A549 (cell line): ENCODE measurements at regions not wholly inside any gene's neighbourhood (a gene's known extent, or its start where the extent isn't known, plus 50 kb on each side); places are given as distances from the start of the nearest gene placed in this dataset.

ENCODE experiments used
- CTCF ChIP-seq: fragments of >200 bp; sonication (Bioruptor Twin); formaldehyde crosslinking; IDR thresholded peaks from 3 replicates; pipeline ENCODE4 v1.5.1; 2016
- JUN ChIP-seq, 2 experiments: fragments of >200 bp; sonication (Bioruptor Twin); formaldehyde crosslinking; IDR thresholded peaks; 2 replicates in 1 of 2; 3 replicates in 1 of 2; pipeline ENCODE4 v1.6.1; 2016 to 2017
- RAD21 ChIP-seq, 2 experiments: fragments of >200 bp in 1 of 2; sonication (Bioruptor Twin) in 1 of 2; formaldehyde crosslinking in 1 of 2; IDR thresholded peaks in 1 of 2; conservative IDR thresholded peaks in 1 of 2; 2 replicates in 1 of 2; 3 replicates in 1 of 2; pipeline ENCODE4 v1.6.1; 2012 to 2018; ENCODE audit warnings: inconsistent platforms in 1 of 2

- TF ChIP-seq RAD21 (conservative IDR thresholded peaks at IDR 0.05 in 1 of 2, IDR thresholded peaks at IDR 0.05 in 1 of 2) (no peak), JUN (IDR thresholded peaks at IDR 0.05) (no peak), CTCF (no peak)
Measured at GRCh38 chr11:31997955-31998354, 92.9 kb upstream of the RCN1 start.
